ENCODE measurements at regions not wholly inside any gene's neighbourhood (a gene's known extent, or its start where the extent isn't known, plus 50 kb on each side); places are given as distances from the start of the nearest gene placed in this dataset.

DNA sequence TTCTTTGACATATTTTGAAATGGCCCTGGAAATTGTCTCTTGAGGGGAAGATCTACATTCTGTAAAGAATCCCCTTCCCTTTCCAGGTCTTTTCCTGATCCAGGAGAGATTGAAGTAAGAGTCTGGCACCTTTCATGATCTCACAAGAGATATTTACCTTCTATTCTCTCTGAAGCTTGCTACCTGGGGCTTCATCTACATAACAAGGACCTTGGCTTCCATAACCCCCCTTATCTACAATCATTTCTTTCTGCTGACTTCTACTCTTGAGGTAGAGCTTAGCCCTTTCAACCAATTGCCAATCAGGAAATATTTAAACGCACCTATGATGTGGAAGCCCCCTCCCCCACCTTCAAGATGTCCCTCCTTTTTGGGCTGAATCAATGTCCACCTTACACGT is 383.7 kb upstream of the MAGEB18 start:
- TF ChIP-seq, protein P1, sequence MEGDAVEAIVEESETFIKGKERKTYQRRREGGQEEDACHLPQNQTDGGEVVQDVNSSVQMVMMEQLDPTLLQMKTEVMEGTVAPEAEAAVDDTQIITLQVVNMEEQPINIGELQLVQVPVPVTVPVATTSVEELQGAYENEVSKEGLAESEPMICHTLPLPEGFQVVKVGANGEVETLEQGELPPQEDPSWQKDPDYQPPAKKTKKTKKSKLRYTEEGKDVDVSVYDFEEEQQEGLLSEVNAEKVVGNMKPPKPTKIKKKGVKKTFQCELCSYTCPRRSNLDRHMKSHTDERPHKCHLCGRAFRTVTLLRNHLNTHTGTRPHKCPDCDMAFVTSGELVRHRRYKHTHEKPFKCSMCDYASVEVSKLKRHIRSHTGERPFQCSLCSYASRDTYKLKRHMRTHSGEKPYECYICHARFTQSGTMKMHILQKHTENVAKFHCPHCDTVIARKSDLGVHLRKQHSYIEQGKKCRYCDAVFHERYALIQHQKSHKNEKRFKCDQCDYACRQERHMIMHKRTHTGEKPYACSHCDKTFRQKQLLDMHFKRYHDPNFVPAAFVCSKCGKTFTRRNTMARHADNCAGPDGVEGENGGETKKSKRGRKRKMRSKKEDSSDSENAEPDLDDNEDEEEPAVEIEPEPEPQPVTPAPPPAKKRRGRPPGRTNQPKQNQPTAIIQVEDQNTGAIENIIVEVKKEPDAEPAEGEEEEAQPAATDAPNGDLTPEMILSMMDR (IDR thresholded peaks at IDR 0.05 in 2 of 3, conservative IDR thresholded peaks at IDR 0.05 in 1 of 3; ENCODE audit: control insufficient read depth in 2 of 3, extremely low read depth in 1 of 3, insufficient read depth in 1 of 3, low read depth in 3 of 3, low read length in 3 of 3), result no peak
- TF ChIP-seq SP1 (IDR thresholded peaks at IDR 0.05; ENCODE audit: low read depth, low read length) (no peak), POLR2AphosphoS5 (IDR thresholded peaks at IDR 0.05; ENCODE audit: low read length) (no peak), CBFB (IDR thresholded peaks at IDR 0.05; ENCODE audit: low read depth) (no peak), TAF1 (IDR thresholded peaks at IDR 0.05; ENCODE audit: borderline replicate concordance, low read depth, low read length) (no peak), HCFC1 (IDR thresholded peaks at IDR 0.05; ENCODE audit: low read length) (no peak), BRCA1 (IDR thresholded peaks at IDR 0.05; ENCODE audit: low read depth, low read length) (no peak), RFX5 (IDR thresholded peaks at IDR 0.05; ENCODE audit: low read depth, low read length) (no peak), ETV6 (conservative IDR thresholded peaks at IDR 0.05 in 1 of 2, IDR thresholded peaks at IDR 0.05 in 1 of 2; ENCODE audit: borderline replicate concordance in 1 of 2, low read depth in 1 of 2) (no peak), POLR2A (IDR thresholded peaks at IDR 0.05; ENCODE audit: low read depth, low read length) (no peak)
- TF ChIP-seq, protein P2, sequence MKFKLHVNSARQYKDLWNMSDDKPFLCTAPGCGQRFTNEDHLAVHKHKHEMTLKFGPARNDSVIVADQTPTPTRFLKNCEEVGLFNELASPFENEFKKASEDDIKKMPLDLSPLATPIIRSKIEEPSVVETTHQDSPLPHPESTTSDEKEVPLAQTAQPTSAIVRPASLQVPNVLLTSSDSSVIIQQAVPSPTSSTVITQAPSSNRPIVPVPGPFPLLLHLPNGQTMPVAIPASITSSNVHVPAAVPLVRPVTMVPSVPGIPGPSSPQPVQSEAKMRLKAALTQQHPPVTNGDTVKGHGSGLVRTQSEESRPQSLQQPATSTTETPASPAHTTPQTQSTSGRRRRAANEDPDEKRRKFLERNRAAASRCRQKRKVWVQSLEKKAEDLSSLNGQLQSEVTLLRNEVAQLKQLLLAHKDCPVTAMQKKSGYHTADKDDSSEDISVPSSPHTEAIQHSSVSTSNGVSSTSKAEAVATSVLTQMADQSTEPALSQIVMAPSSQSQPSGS (IDR thresholded peaks at IDR 0.05; ENCODE audit: low read length), result no peak
